ENCODE measurements at regions not wholly inside any gene's neighbourhood (a gene's known extent, or its start where the extent isn't known, plus 50 kb on each side); places are given as distances from the start of the nearest gene placed in this dataset.

- DNase-seq = no peak
Measured at GRCh38 chr15:58330741-58331559, 100.8 kb upstream of the LIPC start.

GRCh38 chr15:58331560-58331912 lies 100.3 kb upstream of the LIPC start:
- DNase-seq = no peak

DNA sequence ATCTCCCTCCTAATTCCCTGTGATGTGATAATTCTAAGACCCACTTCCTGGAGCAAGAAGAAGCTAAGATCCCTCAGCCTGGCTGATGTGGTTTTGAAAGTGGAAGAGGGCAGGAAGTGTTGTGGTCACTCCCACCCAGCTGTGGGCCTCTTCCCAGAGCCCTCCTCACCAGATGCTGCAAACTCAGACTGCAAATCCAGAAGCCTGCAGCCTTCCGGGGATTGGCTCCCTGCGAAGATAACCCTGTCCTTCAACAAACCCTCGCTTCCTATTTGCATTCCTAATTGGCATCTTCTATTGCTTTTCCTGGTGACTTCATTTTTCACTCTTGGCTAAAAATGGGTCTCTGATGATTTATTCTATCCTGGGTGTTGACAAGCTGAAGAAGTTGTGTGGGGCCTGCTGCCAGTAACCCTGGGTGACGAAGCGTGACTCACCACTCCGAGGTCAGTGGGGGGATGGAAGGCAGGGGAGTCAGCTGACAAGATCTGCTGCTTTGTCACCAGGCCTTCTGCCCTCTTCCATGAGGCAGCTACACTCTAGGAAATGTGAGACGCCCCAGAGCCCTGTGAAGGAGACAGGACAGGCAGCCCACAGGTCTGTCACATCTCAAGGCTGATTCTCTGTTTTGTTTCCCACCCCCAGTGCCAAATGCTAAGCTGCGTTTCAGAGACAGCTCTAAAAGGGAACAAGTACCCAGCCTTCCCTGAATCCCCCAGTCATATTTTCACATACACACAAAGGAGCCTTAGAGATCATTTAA lies 99.7 kb upstream of the LIPC start:
- DNase-seq = peak; percentile 93

DNA sequence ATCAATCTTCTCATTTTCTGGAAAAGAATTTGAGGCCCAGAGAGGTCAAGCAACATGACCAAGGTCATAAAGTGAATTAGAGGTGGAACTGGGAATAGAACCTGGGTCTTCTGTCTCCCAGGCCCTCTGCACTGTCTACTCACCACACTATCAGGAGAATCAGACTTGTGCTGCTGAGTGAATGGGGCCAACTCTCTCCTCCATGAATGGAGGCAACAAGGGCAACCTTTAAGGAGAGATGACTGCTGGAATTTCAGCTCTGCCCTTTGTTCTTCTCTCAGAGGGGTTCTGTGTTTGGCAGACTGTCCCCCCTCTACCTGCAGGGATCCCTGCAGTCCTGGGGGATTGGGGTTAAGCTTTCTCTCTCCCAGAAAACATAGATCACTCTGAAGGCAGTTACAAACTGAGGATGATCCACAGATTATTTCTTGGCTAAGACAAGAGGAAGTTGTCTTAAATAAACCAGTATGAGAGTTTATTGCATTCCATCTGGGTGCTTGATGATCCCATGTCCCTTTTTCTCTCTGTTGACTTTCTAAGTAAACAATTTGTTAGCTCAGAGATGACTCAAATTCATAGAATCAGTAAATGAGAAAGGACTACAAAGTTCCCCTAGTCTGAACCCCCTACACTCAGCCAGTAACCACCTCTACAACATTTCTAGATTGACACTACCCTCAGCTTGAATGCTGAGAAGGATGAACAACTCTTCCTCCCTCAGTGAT lies 99.0 kb upstream of the LIPC start:
- DNase-seq = peak; percentile 52

DNA sequence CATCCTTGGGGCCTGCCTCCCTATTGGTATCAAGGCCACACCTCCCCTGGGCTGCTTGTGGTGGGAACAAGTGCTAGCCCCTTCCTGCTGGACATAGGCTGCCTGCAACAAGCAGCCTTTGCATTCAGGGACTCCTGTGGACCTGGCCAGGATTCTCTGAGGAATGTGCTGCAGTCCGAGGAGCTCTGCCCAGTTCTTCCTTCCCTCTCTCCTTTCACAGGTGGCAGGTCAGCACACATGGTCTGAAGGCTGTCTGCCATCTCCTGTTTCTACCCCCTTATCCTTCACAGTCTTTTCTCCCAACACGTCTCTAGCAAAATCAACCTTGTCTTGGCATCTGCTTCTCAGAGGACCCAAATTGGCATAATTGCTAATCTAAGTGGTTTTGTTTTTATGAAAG lies 97.0 kb upstream of the LIPC start:
- DNase-seq = no peak

DNA sequence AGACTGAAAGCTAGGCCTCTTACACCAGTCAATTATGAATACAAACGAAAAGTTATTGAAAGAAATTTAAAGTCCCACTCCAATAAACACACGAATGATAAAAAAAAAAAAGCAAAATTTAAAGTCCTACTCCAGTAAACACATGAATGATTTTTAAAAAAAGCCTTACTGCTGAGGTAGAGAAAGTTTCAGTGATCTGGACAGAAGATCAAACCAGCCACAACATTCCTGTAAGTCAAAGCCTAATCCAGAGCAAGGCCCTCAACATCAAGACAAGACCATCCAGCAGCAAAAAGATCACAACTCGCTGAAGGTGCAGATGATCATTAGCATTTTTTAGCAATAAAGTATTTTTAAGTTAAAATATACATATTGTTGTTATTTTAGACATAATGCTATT lies 95.6 kb upstream of the LIPC start:
- DNase-seq = no peak

GRCh38 chr15:58340176-58340575 lies 91.6 kb upstream of the LIPC start:
- no peak for DNase-seq

- DNase-seq = no peak
Measured at GRCh38 chr15:58342508-58342907, 89.3 kb upstream of the LIPC start.

- DNase-seq = no peak
Measured at GRCh38 chr15:58344213-58345070, 87.3 kb upstream of the LIPC start.

DNA sequence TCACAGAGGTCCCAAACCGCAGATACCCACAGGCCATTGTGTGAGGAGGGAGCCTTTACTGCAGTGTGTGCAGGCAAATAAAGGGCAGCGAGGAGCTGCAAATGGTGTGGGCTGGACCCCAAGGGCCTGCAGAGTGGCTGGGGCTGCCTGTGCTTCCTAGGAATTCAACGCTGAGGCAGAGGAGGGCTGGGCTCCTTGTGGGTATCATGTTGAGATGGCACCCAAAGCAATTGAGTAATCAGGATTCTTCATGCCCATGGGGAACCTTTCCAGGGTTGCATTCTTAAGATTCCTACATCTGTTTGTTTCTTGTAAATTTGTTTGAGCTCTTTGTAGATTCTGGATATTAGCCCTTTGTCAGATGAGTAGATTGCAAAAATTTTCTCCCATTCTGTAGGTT lies 85.4 kb upstream of the LIPC start:
- DNase-seq = no peak

DNA sequence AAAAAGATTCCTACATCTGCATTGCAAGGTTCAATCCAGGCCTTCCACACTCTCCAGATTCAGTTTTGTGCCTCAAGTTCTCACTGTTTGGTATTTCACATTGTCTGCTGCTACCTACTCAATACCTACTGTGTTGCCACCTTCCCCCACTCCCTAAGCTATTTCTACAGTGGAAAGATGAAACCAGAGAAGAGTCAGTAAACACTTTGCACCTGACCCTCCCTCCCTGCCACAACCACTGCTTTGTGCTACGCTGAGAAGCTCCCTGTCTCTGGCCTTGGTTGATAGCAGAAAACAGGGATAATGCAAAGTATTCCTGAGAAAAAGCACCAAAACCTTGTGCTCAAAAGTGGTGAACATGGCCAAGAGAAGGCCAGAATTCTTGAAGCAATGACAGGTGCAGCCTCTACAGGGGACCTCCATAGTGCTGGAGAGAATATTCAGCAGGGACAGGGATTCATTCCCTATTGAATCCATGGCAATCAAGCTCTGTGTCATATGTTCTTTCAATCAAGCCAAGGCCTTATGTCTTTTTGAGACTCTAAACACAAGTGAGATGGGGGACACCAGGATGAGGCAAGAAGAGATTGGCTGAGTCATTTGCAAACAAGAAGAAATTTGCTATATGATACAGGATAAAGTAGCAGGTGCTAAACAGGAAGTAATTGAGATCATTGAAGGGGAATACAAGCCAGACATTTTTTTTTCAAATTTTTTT lies 83.5 kb upstream of the LIPC start:
- DNase-seq = peak; percentile 37

DNA sequence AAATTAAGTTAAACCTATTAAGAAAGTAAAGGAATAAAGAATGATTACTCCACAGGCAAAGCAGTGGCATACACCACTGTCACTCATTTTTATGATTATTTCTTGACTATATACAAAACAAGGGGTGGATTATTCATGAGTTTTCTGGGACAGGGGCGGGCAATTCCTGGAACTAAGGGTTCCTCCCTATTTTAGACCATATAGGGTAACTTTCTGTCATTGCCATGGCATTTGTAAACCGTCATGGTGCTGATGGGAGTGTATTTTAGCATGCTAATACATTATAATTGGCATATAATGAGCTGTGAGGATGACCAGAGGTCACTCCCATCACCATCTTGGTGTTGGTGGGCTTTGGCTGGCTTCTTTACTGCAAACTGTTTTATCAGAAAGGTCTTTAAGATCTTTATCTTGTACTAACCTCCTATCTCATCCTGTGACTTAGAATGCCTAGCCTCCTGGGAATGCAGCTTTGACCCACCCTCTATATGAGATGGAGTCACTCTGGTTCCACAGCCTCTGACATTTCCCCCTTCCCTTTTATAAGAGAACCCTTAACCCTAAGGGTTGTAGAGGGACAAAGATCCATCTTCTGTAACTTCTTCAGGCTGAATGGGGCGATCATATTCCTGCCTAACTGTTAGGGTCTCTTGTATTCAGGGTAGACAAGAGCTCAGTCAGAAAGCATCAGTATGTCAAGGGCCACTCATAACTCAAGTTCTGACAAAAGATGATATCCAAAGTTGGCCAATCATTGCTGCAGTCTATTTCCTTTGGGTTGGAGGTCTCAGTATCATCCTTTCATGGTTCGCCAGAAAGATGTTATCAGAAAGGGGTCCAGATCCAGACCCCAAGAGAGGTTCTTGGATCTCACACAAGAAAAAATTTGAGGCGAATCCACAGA lies 79.5 kb upstream of the LIPC start:
- no peak for DNase-seq

DNA sequence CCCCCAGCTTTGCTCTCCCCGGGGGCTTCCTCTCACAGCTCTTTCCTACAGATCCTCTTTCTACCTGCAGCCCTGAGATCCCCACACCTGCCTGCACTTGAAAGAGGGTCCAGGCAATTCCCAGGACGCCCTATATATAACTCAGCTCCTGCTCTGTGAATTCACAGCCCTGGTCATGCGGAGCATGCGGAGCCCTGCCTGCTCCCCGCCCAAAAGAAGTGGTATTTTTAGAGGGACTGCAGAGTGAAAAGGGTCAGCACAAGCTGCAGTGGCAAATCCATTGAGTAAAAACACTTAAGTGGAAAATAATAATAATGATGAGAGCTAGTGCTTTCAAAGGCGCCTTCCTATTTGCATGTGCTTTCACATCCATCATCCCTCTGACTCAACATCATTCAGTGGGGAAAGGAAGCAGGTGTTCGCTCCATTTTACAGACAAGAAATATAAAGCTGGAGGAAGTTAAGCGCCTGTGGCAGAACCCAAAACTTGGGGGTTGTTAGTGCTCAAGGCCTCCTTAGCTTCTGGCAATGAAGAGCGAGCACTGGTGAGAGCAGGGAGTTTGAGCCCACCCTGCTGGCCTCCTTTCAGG lies 76.3 kb upstream of the LIPC start:
- DNase-seq = no peak

DNA sequence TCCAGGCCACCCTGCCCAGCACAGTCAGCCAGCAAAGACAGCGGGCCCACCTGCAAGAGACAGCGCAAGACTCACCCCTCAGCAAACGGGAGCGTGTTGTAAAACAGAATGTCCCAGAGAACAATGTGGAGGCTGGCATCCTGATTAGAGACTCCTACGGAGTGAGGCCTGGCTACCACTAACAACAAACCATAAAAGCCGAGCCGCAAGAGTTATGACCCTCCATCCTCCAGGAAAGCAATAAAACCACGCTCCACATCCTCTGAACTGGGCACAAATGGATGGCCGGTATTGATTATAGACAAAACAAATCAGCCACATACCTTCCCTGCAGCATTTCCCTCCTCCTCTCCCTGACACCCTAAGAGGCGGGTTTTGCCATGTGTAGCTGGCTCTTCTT lies 75.8 kb upstream of the LIPC start:
- DNase-seq = no peak

- no peak for DNase-seq
Measured at GRCh38 chr15:58357529-58358476, 74.0 kb upstream of the LIPC start.

- no peak for DNase-seq
Measured at GRCh38 chr15:58360421-58361090, 71.2 kb upstream of the LIPC start.

- DNase-seq = no peak
Measured at GRCh38 chr15:58361273-58361759, 70.5 kb upstream of the LIPC start.

DNA sequence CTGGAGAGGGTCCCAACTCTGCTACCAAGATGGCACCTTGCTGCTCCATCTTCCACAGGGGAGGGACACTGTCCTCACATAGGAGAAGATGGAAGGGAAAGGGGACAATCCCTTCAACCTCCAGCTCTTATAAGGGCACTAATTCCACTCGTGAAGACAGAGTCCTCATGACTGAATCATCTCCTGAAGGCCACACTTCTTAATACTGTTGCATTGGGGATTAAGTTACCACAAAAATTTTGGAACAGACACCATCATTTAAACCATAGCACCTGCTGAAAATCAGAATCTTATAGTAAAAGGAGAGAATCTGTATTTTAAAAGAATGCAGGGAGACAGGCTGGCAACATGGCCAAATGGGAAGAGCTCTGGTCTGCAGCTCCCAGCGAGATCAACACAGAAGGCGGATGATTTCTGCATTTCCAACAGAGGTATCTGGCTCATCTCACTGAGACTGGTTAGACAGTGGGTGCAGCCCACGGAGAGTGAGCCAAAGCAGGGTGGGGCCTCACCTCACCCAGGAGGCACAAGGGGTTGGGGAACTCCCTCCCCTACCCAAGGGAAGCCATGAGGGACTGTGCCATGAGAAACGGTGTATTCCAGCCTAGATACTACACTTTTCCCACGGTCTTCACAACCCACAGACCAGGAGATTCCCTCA lies 69.4 kb upstream of the LIPC start:
- no peak for DNase-seq

Data from activated CD4-positive, alpha-beta T cell treated with anti-CD3 and anti-CD28 coated beads, Interleukin-2, amount 50 U/mL, for 16 hours (primary cell).